ENCODE measurements at regions not wholly inside any gene's neighbourhood (a gene's known extent, or its start where the extent isn't known, plus 50 kb on each side); places are given as distances from the start of the nearest gene placed in this dataset.

DNA sequence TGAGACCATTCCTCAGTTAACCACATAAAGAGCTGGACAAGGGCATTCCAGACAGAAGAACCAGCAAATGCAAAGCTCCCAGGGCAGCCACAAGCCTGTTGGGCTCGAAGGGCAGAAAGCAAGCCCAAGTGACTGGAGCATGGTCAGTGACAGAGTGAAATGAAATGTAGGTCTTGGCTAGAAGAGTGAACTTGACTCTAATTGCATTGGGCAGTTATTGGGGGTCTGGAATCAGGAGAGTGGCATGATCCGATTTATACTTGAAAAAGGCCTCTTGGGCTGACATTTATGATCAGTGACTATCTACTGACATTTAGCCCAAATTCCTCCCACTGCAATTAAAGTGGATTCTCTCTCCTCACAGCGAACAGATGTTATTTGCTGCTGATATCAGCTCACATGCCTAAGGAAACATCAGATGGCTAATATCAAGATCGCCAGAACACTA lies 152.5 kb upstream of the KLF7 start:
- Mint-ChIP-seq H3K36me3 (ENCODE audit: low read depth, unreplicated experiment) (no peaks in the 10 kb centered on the region), H3K27ac (ENCODE audit: unreplicated experiment) (no peak overlapping the region), H3K4me3 (ENCODE audit: unreplicated experiment) (no peak overlapping the region), H3K27me3 (ENCODE audit: unreplicated experiment) (no peaks in the 10 kb centered on the region), H3K9me3 (ENCODE audit: unreplicated experiment) (no peaks in the 10 kb centered on the region), H3K4me1 (ENCODE audit: unreplicated experiment) (no peaks in the 10 kb centered on the region)
- TF ChIP-seq, protein P1, sequence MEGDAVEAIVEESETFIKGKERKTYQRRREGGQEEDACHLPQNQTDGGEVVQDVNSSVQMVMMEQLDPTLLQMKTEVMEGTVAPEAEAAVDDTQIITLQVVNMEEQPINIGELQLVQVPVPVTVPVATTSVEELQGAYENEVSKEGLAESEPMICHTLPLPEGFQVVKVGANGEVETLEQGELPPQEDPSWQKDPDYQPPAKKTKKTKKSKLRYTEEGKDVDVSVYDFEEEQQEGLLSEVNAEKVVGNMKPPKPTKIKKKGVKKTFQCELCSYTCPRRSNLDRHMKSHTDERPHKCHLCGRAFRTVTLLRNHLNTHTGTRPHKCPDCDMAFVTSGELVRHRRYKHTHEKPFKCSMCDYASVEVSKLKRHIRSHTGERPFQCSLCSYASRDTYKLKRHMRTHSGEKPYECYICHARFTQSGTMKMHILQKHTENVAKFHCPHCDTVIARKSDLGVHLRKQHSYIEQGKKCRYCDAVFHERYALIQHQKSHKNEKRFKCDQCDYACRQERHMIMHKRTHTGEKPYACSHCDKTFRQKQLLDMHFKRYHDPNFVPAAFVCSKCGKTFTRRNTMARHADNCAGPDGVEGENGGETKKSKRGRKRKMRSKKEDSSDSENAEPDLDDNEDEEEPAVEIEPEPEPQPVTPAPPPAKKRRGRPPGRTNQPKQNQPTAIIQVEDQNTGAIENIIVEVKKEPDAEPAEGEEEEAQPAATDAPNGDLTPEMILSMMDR (IDR thresholded peaks at IDR 0.05; ENCODE audit: unreplicated experiment), result no peak
- no peak for DNase-seq (ENCODE audit: low spot score)

DNA sequence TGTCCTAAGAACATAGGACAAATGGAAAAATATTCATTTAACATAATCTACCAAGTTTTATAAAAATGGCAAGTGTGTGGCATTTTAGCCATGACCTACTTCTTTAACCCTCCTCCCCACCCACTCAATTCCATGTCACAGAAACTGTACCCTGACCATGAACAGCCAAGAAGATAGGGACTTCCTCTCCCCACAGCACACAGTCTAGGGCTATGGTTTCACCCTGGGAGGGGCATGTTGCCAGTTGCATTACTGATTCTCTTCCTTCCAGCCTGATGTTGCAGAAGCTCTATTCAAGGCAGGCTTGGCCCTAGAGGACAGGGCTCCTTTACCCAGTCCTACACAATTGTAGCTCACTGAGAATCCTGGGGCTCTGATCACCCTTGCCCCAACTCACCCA lies 153.6 kb upstream of the KLF7 start:
- H3K27me3 Mint-ChIP-seq (ENCODE audit: unreplicated experiment), result no peaks in the 10 kb centered on the region
- H3K4me3 Mint-ChIP-seq (ENCODE audit: unreplicated experiment), result no peak overlapping the region
- no peak for DNase-seq (ENCODE audit: low spot score)
- no peaks in the 10 kb centered on the region for H3K9me3 Mint-ChIP-seq (ENCODE audit: unreplicated experiment)
- H3K4me1 Mint-ChIP-seq (ENCODE audit: unreplicated experiment), result no peaks in the 10 kb centered on the region
- H3K27ac Mint-ChIP-seq (ENCODE audit: unreplicated experiment), result no peak overlapping the region
- no peaks in the 10 kb centered on the region for H3K36me3 Mint-ChIP-seq (ENCODE audit: low read depth, unreplicated experiment)
- TF ChIP-seq, protein P1 (IDR thresholded peaks at IDR 0.05; ENCODE audit: unreplicated experiment), result no peak

DNA sequence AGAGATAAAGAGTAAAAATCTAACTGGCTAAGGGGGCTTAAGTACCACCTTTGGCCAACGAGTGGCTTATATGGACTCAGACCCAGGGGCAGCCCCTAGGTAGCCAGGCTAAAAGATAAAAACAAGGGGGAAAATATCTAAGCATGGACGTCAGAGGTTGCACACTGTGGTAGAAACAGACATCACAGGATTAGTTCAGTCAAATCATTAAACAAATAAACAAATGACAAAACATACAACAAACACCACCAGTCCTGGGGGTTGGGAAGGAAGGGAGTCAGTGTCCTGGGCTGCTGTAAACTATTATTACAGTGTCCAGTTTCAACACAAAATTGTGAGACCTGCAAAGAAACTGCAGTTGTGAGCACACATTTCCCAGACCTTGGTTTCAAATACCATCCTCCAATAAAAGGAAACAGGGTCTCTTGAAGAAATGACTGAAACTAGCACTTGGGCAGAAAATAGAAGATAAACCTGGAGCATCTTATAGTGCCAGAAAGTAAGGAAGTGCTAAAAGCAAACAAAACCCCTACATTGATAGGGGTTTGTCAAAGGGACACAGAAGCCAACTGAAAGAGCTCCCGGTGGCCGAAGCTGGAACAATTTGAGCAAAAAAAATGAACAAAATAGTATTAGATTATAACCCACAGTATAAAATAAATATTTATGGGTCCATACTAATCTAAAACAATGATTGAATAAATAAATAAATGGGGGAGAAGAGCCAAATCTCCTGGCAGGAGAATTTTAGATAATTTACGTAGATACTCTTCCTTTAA lies 154.8 kb upstream of the KLF7 start:
- H3K4me1 Mint-ChIP-seq (ENCODE audit: unreplicated experiment), result no peaks in the 10 kb centered on the region
- H3K36me3 Mint-ChIP-seq (ENCODE audit: low read depth, unreplicated experiment), result no peaks in the 10 kb centered on the region
- no peak overlapping the region for H3K27ac Mint-ChIP-seq (ENCODE audit: unreplicated experiment)
- no peak overlapping the region for H3K4me3 Mint-ChIP-seq (ENCODE audit: unreplicated experiment)
- H3K27me3 Mint-ChIP-seq (ENCODE audit: unreplicated experiment), result no peaks in the 10 kb centered on the region
- DNase-seq (ENCODE audit: low spot score), result no peak
- H3K9me3 Mint-ChIP-seq (ENCODE audit: unreplicated experiment), result no peaks in the 10 kb centered on the region
- TF ChIP-seq, protein P1 (IDR thresholded peaks at IDR 0.05; ENCODE audit: unreplicated experiment), result no peak

DNA sequence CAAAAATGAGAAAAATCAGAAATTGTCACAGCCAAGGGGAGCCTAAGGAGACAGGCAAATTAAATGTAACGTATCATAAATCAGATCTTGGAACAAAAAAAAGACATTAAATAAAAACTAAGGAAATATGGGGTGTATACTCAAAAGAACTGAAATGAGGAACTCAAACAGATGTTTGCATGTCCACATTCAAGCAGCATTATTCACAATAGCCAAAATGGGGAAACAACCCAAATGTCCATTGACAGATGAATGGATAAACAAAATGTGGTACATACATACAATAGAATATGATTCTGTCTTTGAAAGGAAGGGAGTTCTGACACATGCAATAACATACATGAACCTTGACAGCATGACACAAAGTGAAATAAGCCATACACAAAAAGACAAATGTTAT lies 155.8 kb upstream of the KLF7 start:
- Mint-ChIP-seq H3K4me1 (ENCODE audit: unreplicated experiment) (no peaks in the 10 kb centered on the region), H3K27ac (ENCODE audit: unreplicated experiment) (no peak overlapping the region), H3K4me3 (ENCODE audit: unreplicated experiment) (no peak overlapping the region), H3K27me3 (ENCODE audit: unreplicated experiment) (no peaks in the 10 kb centered on the region), H3K36me3 (ENCODE audit: low read depth, unreplicated experiment) (no peaks in the 10 kb centered on the region), H3K9me3 (ENCODE audit: unreplicated experiment) (no peaks in the 10 kb centered on the region)
- TF ChIP-seq, protein P1 (IDR thresholded peaks at IDR 0.05; ENCODE audit: unreplicated experiment), result no peak
- DNase-seq (ENCODE audit: low spot score), result no peak

DNA sequence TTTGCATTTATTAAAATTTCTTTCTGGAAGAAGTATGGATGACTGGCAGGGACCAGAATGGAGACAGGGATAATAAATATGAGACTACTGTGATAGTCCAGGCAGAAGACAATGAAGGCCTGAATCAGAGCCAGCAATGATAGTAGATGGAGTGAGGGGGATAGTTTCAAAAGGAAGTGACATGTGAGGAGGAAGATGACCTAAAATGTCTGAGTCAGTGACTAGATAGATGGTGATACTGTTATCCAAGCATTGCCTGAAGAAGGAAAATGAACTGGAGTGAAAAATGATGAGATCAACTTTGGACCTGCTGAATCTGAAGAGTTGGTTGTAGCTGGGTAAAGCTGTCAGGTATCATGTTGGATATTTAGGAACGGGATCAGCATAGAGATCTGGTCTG lies 158.3 kb upstream of the KLF7 start:
- Mint-ChIP-seq H3K4me3 (ENCODE audit: unreplicated experiment) (no peak overlapping the region), H3K36me3 (ENCODE audit: low read depth, unreplicated experiment) (no peaks in the 10 kb centered on the region), H3K9me3 (ENCODE audit: unreplicated experiment) (no peaks in the 10 kb centered on the region), H3K27ac (ENCODE audit: unreplicated experiment) (no peak overlapping the region), H3K4me1 (ENCODE audit: unreplicated experiment) (peaks cover 7% of the 10 kb centered on the region), H3K27me3 (ENCODE audit: unreplicated experiment) (no peaks in the 10 kb centered on the region)
- TF ChIP-seq, protein P1 (IDR thresholded peaks at IDR 0.05; ENCODE audit: unreplicated experiment), result no peak
- DNase-seq (ENCODE audit: low spot score), result no peak
